BLaER1 treated with 17β-estradiol and CSF1 and Interleukin-3, amounts not matched to agents 10 nM and 100 nM (cell line): ENCODE measurements at regions not wholly inside any gene's neighbourhood (a gene's known extent, or its start where the extent isn't known, plus 50 kb on each side); places are given as distances from the start of the nearest gene placed in this dataset.

Source experiments
- H3K27ac ChIP-seq, 11 experiments: shearing (Covaris generic); formaldehyde crosslinking; 2 replicates each; pipeline ENCODE4 v1.8.1; 2022
- H3K27me3 ChIP-seq, 11 experiments: shearing (Covaris generic); formaldehyde crosslinking; 2 replicates each; pipeline ENCODE4 v1.8.1; 2022
- H3K36me3 ChIP-seq, 11 experiments: shearing (Covaris generic); formaldehyde crosslinking; 2 replicates each; pipeline ENCODE4 v1.8.1; 2022
- H3K4me1 ChIP-seq, 10 experiments: shearing (Covaris generic); formaldehyde crosslinking; 2 replicates each; pipeline ENCODE4 v1.8.1; 2022
- H3K4me2 ChIP-seq, 11 experiments: shearing (Covaris generic); formaldehyde crosslinking; 2 replicates each; pipeline ENCODE4 v1.8.1; 2022
- H3K4me3 ChIP-seq, 10 experiments: shearing (Covaris generic); formaldehyde crosslinking; 2 replicates each; pipeline ENCODE4 v1.8.1; 2022
- H3K9ac ChIP-seq, 11 experiments: shearing (Covaris generic); formaldehyde crosslinking; 2 replicates each; pipeline ENCODE4 v1.8.1; 2022
- H3K9me3 ChIP-seq, 11 experiments: shearing (Covaris generic); formaldehyde crosslinking; replicated peaks in 1 of 11; 2 replicates each; pipeline ENCODE4 v1.8.1; 2022
- H4K20me1 ChIP-seq, 11 experiments: shearing (Covaris generic); formaldehyde crosslinking; 2 replicates each; pipeline ENCODE4 v1.8.1; 2022
- Cebpa-rat ChIP-seq, 11 experiments: shearing (Covaris generic); IDR thresholded peaks; 2 replicates each; pipeline ENCODE4 v1.8.1; 2022

DNA sequence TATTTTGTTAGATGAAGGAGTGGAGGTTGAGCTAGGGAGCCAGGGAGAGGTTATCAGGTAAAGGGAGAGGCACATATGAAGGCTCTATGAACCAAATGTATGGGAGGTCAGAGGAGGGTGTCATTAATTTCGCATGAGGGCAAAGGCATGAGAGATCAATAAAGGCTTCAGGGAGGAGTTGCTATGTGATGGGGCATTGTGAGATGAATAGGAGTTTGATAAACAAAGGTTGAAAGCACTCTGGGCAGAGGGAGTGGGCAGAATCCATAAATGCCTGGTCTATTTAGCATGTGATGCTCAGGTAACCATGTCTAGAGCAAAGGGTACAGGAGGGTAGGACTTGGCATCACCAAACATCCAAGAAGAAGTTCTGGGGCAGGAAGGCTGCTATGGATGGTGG, 273.4 kb downstream of the HAUS1 start:
- Histone ChIP-seq H3K4me3 (no peak overlapping the region), H3K36me3 (peaks cover 0 to 58% (median 16%) of the 10 kb centered on the region in 11 experiments; a peak in 10 of 22 replicates), H3K27ac (no peak overlapping the region), H3K27me3 (no peaks in the 10 kb centered on the region), H4K20me1 (peaks cover 0 to 99% (median 85%) of the 10 kb centered on the region in 11 experiments; a peak in 18 of 22 replicates), H3K4me1 (peaks cover 0 to 4% (median 0%) of the 10 kb centered on the region in 10 experiments; a peak in 4 of 20 replicates), H3K4me2 (no peak overlapping the region), H3K9me3 (no peaks in the 10 kb centered on the region), H3K9ac (no peak overlapping the region)
- TF ChIP-seq Cebpa-rat (IDR thresholded peaks at IDR 0.05) = no peak

DNA sequence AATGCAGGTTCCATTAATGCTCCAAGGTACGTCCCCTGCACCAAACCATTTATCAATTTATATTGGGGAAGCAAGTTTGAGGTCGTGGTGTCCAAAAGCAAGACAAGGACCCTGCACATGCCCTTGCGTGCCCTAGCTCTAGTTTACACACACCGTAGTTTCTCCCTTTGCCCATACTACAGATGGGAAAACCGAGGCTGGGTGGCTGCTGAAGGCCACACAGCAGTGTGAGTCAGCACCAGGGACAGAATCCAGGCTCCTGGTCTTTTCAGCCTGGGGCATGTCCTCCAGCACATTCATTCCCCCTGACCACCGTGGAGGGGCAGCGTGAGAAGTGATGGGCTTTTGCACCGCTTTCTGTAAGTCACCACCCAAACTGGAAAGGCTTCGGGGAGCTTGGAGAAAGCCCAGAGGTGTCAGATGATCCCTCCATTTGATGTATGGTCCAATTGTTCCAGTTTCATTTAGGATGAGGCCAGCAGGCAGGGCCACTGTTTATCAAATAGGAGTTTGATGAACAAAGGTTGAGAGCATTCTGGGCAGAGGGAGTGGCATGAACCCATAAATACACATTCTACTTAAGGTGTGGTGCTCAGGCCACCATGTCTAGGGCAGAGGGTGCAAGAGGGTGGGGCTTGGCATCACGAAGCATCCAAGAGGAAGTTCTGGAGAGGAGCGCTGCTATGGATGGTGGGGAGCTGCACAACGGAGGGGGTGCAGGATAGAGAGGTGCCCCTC, 274.1 kb downstream of the HAUS1 start:
- Histone ChIP-seq H3K9ac (no peak overlapping the region), H3K27me3 (no peaks in the 10 kb centered on the region), H3K4me1 (peaks cover 0 to 4% (median 0%) of the 10 kb centered on the region in 10 experiments; a peak in 1 of 20 replicates), H3K4me2 (no peak overlapping the region), H4K20me1 (peaks cover 0 to 99% (median 83%) of the 10 kb centered on the region in 11 experiments; a peak in 18 of 22 replicates), H3K27ac (no peak overlapping the region), H3K9me3 (no peaks in the 10 kb centered on the region), H3K4me3 (no peak overlapping the region), H3K36me3 (peaks cover 0 to 57% (median 21%) of the 10 kb centered on the region in 11 experiments; a peak in 11 of 22 replicates)
- TF ChIP-seq Cebpa-rat (IDR thresholded peaks at IDR 0.05) = no peak

DNA sequence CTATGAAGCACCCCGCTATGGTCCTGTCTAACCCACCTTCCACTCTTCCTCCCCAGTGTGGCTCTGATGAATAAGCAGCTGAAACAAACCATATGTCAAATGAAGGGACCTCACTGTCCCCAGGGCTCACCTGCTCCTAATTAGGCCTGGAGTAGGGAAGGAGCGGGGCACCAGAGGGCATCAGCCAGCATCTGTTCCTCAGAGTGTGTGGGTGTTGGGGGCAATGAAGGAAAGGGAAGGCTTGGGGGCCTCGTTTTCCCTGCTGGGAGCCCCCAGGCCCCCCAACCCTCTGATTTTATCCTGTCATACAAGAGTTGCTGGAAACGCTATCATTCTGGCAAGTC, 274.7 kb downstream of the HAUS1 start:
- H3K27ac ChIP-seq = no peak overlapping the region
- H3K27me3 ChIP-seq = no peaks in the 10 kb centered on the region
- no peak overlapping the region for H3K9ac ChIP-seq
- H3K4me3 ChIP-seq = no peak overlapping the region
- H3K4me2 ChIP-seq = no peak overlapping the region
- H3K4me1 ChIP-seq = peaks cover 0 to 4% (median 0%) of the 10 kb centered on the region in 10 experiments; a peak in 1 of 20 replicates
- H4K20me1 ChIP-seq = peaks cover 0 to 93% (median 78%) of the 10 kb centered on the region in 11 experiments; a peak in 18 of 22 replicates
- H3K9me3 ChIP-seq = no peaks in the 10 kb centered on the region
- peaks cover 0 to 57% (median 21%) of the 10 kb centered on the region in 11 experiments; a peak in 12 of 22 replicates for H3K36me3 ChIP-seq
- TF ChIP-seq Cebpa-rat (IDR thresholded peaks at IDR 0.05) = no peak

DNA sequence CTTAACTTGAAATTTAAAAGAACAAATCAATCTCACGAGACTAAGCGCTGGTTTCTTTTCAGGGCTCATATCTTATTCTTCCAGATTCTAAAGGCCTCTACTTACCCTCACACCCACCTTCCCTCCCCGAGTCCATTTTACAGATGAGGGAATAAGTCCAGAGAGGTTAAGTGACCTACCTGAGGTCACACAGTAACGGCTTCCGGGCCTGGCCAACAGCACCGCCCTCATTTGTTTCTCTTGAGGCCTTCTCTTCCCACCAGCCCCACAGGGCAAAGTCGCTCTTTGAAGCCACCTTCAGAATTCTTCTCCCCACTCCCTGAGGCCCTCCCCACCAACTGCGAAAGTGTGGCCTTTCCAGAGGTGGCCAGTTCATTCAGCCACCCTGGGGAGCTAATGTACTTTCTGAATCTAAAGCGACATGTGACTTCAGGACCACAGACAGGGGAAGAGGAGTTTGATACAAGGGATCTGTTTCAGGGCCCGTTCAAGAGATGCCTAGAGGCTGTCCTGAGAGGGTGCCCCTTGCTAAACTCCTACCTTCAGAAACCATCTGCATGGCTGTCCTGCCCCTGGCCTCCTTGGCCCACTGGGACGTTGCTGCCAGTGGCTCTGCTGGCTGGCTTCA, 275.3 kb downstream of the HAUS1 start:
- H3K9ac ChIP-seq = no peak overlapping the region
- no peak for TF ChIP-seq Cebpa-rat (IDR thresholded peaks at IDR 0.05)
- H3K4me2 ChIP-seq = no peak overlapping the region
- H3K27ac ChIP-seq = no peak overlapping the region
- no peaks in the 10 kb centered on the region for H3K27me3 ChIP-seq
- H3K36me3 ChIP-seq = peaks cover 0 to 61% (median 21%) of the 10 kb centered on the region in 11 experiments; a peak in 12 of 22 replicates
- H3K9me3 ChIP-seq = no peaks in the 10 kb centered on the region
- H3K4me1 ChIP-seq = peaks cover 0 to 4% (median 0%) of the 10 kb centered on the region in 10 experiments; a peak in 2 of 20 replicates
- peaks cover 0 to 93% (median 72%) of the 10 kb centered on the region in 11 experiments; a peak in 18 of 22 replicates for H4K20me1 ChIP-seq
- no peak overlapping the region for H3K4me3 ChIP-seq

DNA sequence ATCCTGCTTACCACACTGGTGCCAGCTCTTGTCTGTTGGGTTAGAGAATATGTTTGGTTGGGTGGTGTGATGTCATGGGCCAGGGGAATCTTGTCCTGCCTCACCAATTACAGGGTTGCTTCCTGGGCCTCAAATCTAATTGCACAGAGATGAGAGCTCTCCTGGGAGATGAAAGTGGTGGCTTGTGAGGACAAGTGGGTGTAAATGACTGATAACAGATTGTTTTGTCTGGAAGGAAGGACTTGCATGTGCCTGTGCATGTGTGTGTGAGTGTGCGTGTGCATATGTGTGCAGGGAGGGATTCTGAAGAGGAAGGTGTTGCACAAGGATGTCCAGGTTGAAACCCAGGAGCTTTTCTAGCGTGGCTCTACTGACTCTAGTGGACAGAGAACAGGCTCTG, 271.9 kb downstream of the LOXHD1 start:
- no peak overlapping the region for H3K4me2 ChIP-seq
- peaks cover 0 to 21% (median 6%) of the 10 kb centered on the region in 10 experiments; a peak in 7 of 20 replicates for H3K4me1 ChIP-seq
- H3K27me3 ChIP-seq = no peaks in the 10 kb centered on the region
- no peak overlapping the region for H3K9ac ChIP-seq
- H3K36me3 ChIP-seq = peaks cover 0 to 51% (median 17%) of the 10 kb centered on the region in 11 experiments; a peak in 13 of 22 replicates
- H3K9me3 ChIP-seq = no peaks in the 10 kb centered on the region
- H3K4me3 ChIP-seq = no peak overlapping the region
- H4K20me1 ChIP-seq = peaks cover 0 to 87% (median 51%) of the 10 kb centered on the region in 11 experiments; a peak in 18 of 22 replicates
- no peak overlapping the region for H3K27ac ChIP-seq
- TF ChIP-seq Cebpa-rat (IDR thresholded peaks at IDR 0.05) = no peak

DNA sequence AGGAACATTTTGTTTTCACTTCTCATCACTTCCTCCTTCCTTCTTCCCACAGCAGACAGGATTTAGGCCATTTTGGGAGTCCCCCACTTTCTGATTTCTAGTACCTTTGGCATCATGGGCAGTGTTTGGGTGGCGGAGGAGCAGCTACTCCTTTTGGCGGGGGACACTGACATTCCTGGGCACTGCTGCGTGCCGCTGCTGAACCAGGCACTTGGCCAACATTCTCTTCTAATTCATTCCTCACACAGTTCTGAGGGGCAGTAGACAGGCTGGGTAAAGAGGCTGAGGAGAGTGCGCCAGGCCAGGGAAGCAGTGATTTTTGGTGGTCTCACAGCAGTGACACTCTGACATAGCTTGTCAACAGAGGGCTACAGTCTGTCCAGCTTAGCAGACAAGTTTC, 270.2 kb downstream of the LOXHD1 start:
- Histone ChIP-seq H3K27ac (no peak overlapping the region), H3K9ac (no peak overlapping the region), H3K36me3 (peaks cover 0 to 52% (median 32%) of the 10 kb centered on the region in 11 experiments; a peak in 16 of 22 replicates), H3K4me1 (peaks cover 0 to 21% (median 6%) of the 10 kb centered on the region in 10 experiments; a peak in 8 of 20 replicates), H3K4me2 (no peak overlapping the region), H3K27me3 (no peaks in the 10 kb centered on the region), H4K20me1 (peaks cover 0 to 76% (median 37%) of the 10 kb centered on the region in 11 experiments; a peak in 15 of 22 replicates), H3K4me3 (no peak overlapping the region), H3K9me3 (no peaks in the 10 kb centered on the region)
- no peak for TF ChIP-seq Cebpa-rat (IDR thresholded peaks at IDR 0.05)

DNA sequence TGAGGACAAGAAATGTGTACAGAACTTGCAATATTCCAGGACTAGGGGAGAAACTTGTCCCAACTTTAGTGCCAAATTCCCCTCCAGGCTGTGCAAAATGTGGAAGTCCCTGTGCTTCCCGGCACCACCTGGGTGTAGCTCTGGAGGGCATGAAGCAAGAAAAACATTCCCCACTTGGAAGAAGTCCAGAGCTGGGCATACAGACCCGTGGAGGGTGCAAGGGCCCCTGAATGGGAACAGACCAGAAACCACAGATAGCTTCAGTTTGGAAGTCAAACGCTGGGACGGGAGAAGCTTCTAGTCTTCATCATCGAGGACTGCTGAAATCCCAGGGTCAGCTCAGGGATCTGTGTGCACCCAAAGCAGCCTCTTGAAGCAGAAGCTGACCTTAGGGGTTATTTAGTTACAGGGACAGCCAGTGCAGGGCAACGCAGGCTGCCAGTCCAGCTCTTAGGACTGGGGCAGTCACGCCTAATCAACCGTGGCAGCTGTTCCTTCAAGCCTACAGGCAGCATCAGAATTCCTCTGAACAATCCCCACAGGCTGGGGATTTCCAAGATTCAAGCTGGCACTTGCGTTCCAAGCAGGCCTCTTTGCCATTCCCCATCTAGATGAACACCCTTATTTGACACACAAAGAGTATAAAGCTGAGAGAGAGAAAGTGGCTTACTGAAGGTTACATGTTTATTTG, 269.4 kb downstream of the LOXHD1 start:
- peak overlapping the region in 1 of 11 experiments; percentile 8; a peak in 1 of 22 replicates for H3K4me2 ChIP-seq
- H3K27ac ChIP-seq = no peak overlapping the region
- H3K9ac ChIP-seq = no peak overlapping the region
- TF ChIP-seq Cebpa-rat (IDR thresholded peaks at IDR 0.05) = no peak
- no peaks in the 10 kb centered on the region for H3K27me3 ChIP-seq
- no peak overlapping the region for H3K4me3 ChIP-seq
- peaks cover 0 to 52% (median 38%) of the 10 kb centered on the region in 11 experiments; a peak in 17 of 22 replicates for H3K36me3 ChIP-seq
- H4K20me1 ChIP-seq = peaks cover 0 to 75% (median 37%) of the 10 kb centered on the region in 11 experiments; a peak in 16 of 22 replicates
- H3K9me3 ChIP-seq = no peaks in the 10 kb centered on the region
- H3K4me1 ChIP-seq = peaks cover 6 to 26% (median 11%) of the 10 kb centered on the region in 10 experiments; a peak in 17 of 20 replicates

DNA sequence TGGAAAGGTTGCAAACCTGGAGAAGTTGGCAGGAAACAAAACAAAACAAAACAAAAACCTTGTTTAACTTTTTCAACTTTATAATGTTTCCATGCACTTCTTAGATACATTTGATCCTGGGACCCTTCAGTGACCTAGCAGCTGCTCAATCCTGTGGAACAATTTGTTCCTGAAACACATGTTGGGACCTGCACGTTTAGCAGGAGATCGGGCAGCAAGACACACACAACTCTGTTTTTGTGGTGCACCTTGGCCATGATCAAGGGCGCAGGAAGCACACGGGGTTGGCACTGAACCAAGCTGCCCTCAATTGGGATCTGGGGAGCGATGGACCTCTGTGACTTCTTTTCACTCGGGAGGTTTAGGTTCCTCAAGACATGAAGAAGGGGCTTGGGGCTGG, 268.7 kb downstream of the LOXHD1 start:
- H4K20me1 ChIP-seq = peaks cover 0 to 75% (median 33%) of the 10 kb centered on the region in 11 experiments; a peak in 16 of 22 replicates
- H3K4me2 ChIP-seq = no peak overlapping the region
- no peaks in the 10 kb centered on the region for H3K9me3 ChIP-seq
- no peak overlapping the region for H3K9ac ChIP-seq
- peaks cover 0 to 53% (median 37%) of the 10 kb centered on the region in 11 experiments; a peak in 16 of 22 replicates for H3K36me3 ChIP-seq
- H3K27ac ChIP-seq = no peak overlapping the region
- H3K27me3 ChIP-seq = no peaks in the 10 kb centered on the region
- no peak for TF ChIP-seq Cebpa-rat (IDR thresholded peaks at IDR 0.05)
- H3K4me1 ChIP-seq = peaks cover 13 to 33% (median 18%) of the 10 kb centered on the region in 10 experiments
- no peak overlapping the region for H3K4me3 ChIP-seq
